H1 (cell line): ENCODE measurements at regions not wholly inside any gene's neighbourhood (a gene's known extent, or its start where the extent isn't known, plus 50 kb on each side); places are given as distances from the start of the nearest gene placed in this dataset.
A peak's percentile ranks its signal among the peaks of the same experiment; 100 is the strongest.

ENCODE experiments used
- CTCF ChIA-PET: fragments of 300-600 bp; sonication (Branson Sonifier 250); formaldehyde crosslinking; loops from one replicate; lab custom pipeline; 2021; ENCODE audit not compliant: partially characterized antibody; lab: Charles Lee
- POLR2A ChIA-PET: fragments of 300-600 bp; sonication (Branson Sonifier 250); formaldehyde crosslinking; loops from one replicate; lab custom pipeline; 2021; ENCODE audit warnings: inconsistent platforms; ENCODE audit not compliant: partially characterized antibody; lab: Charles Lee
- DNase-seq, 2 experiments: peaks; one replicate each; pipeline versions ENCODE4 v3.0.0 to v3.0.0-alpha.2; 2010 to 2022; ENCODE audit warnings: low spot score in 2 of 2, low read depth in 1 of 2, mixed read lengths in 1 of 2
- FAIRE-seq: peaks from 2 replicates; lab custom pipeline; 2011; peaks lifted over from hg19 to GRCh38; lab: Jason Lieb, UNC
- H2AFZ ChIP-seq: 2 replicates; pipeline ENCODE4 v1.8.1; 2012; ENCODE audit warnings: low read length, inconsistent platforms
- H2AK5ac ChIP-seq: 2 replicates; pipeline ENCODE4 v1.6.1; 2013; ENCODE audit warnings: low read depth, low read length
- H2BK120ac ChIP-seq: replicated peaks from 2 replicates; pipeline ENCODE3; 2013; ENCODE audit warnings: low read depth, low read length, inconsistent platforms
- H2BK12ac ChIP-seq: 2 replicates; pipeline ENCODE4 v1.6.1; 2013; ENCODE audit warnings: low read depth, low read length
- H2BK15ac ChIP-seq: 2 replicates; pipeline ENCODE4 v1.6.1; 2013; ENCODE audit warnings: low read length
- H2BK20ac ChIP-seq: 2 replicates; pipeline ENCODE4 v1.6.1; 2013; ENCODE audit warnings: low read length
- H2BK5ac ChIP-seq: 2 replicates; pipeline ENCODE4 v1.6.1; 2013; ENCODE audit warnings: low read depth, low read length
- H3K14ac ChIP-seq: 2 replicates; pipeline ENCODE4 v1.6.1; 2013; ENCODE audit warnings: inconsistent platforms; ENCODE audit not compliant: insufficient read length
- H3K18ac ChIP-seq: 2 replicates; pipeline ENCODE4 v1.6.1; 2013; ENCODE audit warnings: low read length; ENCODE audit errors: extremely low read depth
- H3K23ac ChIP-seq: 2 replicates; pipeline ENCODE4 v1.6.1; 2013; ENCODE audit warnings: inconsistent platforms; ENCODE audit not compliant: insufficient read length
- H3K23me2 ChIP-seq: 2 replicates; pipeline ENCODE4 v1.6.1; 2013; ENCODE audit warnings: low read depth, low read length
- H3K27ac ChIP-seq: 2 replicates; pipeline ENCODE4 v1.6.1; 2011; ENCODE audit warnings: low read depth, low read length, inconsistent platforms
- H3K27me3 ChIP-seq, 4 experiments: replicated peaks in 1 of 4; 1 replicate in 1 of 4; 2 replicates in 3 of 4; pipeline versions ENCODE4 v1.6.1 to v1.8.1; 2011 to 2013; ENCODE audit warnings: low read length in 3 of 4, mild to moderate bottlenecking in 3 of 4, inconsistent platforms in 2 of 4, mixed read lengths in 2 of 4, moderate library complexity in 1 of 4; ENCODE audit not compliant: control insufficient read depth in 3 of 4, insufficient read depth in 3 of 4; ENCODE audit errors: extremely low read depth in 1 of 4
- H3K36me3 ChIP-seq, 4 experiments: 2 replicates each; pipeline versions ENCODE4 v1.6.1 to v1.8.1; 2011 to 2013; ENCODE audit warnings: mild to moderate bottlenecking in 4 of 4, low read length in 3 of 4, moderate library complexity in 2 of 4, control low read depth in 1 of 4, inconsistent platforms in 1 of 4; ENCODE audit not compliant: insufficient read depth in 4 of 4, control insufficient read depth in 2 of 4
- H3K4ac ChIP-seq: replicated peaks from 2 replicates; pipeline ENCODE3; 2013; ENCODE audit warnings: low read length, low read depth, mixed read lengths, inconsistent platforms; ENCODE audit not compliant: insufficient read length
- H3K4me1 ChIP-seq, 4 experiments: replicated peaks in 1 of 4; 1 replicate in 1 of 4; 2 replicates in 3 of 4; pipeline versions ENCODE4 v1.6.1 to v1.8.1; 2011 to 2013; ENCODE audit warnings: low read length in 3 of 4, inconsistent platforms in 2 of 4, mixed read lengths in 1 of 4; ENCODE audit not compliant: insufficient read depth in 4 of 4, control insufficient read depth in 3 of 4
- H3K4me2 ChIP-seq, 2 experiments: 2 replicates each; pipeline versions ENCODE4 v1.6.1 to v1.8.1; 2011 to 2013; ENCODE audit warnings: low read depth in 2 of 2, low read length in 2 of 2, control low read depth in 1 of 2, inconsistent platforms in 1 of 2, mild to moderate bottlenecking in 1 of 2; ENCODE audit not compliant: insufficient read depth in 1 of 2
- H3K4me3 ChIP-seq, 4 experiments: fragments of 200-600, 300-600 bp in 1 of 4; sonication (generic), shearing (Covaris generic), sonication (Bioruptor Twin) in 1 of 4; 2 replicates each; pipeline versions ENCODE4 v1.5.1 to v1.8.1; 2011 to 2016; ENCODE audit warnings: low read length in 4 of 4, low read depth in 3 of 4, control low read depth in 2 of 4, inconsistent platforms in 2 of 4, mild to moderate bottlenecking in 2 of 4, mixed read lengths in 1 of 4, moderate library complexity in 1 of 4; ENCODE audit not compliant: insufficient read depth in 2 of 4; ENCODE audit errors: extremely low read depth in 1 of 4
- H3K56ac ChIP-seq: replicated peaks from 2 replicates; pipeline ENCODE3; 2013; ENCODE audit warnings: low read depth, mild to moderate bottlenecking, mixed read lengths, low read length, inconsistent platforms; ENCODE audit not compliant: insufficient read length
- H3K79me1 ChIP-seq: 2 replicates; pipeline ENCODE4 v1.6.1; 2013; ENCODE audit warnings: low read depth, low read length, control low read depth
- H3K79me2 ChIP-seq, 2 experiments: 2 replicates each; pipeline versions ENCODE4 v1.6.1 to v1.8.1; 2012 to 2013; ENCODE audit warnings: low read length in 2 of 2, mild to moderate bottlenecking in 2 of 2, inconsistent platforms in 1 of 2; ENCODE audit not compliant: insufficient read depth in 2 of 2, control insufficient read depth in 1 of 2
- H3K9ac ChIP-seq, 4 experiments: replicated peaks in 1 of 4; 1 replicate in 1 of 4; 2 replicates in 3 of 4; pipeline versions ENCODE4 v1.6.1 to v1.8.1; 2011 to 2013; ENCODE audit warnings: low read depth in 3 of 4, low read length in 3 of 4, control low read depth in 2 of 4, mild to moderate bottlenecking in 2 of 4, moderate library complexity in 2 of 4, inconsistent platforms in 1 of 4; ENCODE audit errors: extremely low read depth in 1 of 4
- H3K9me3 ChIP-seq, 2 experiments: 2 replicates each; pipeline versions ENCODE4 v1.6.1 to v1.8.1; 2012 to 2013; ENCODE audit warnings: mild to moderate bottlenecking in 2 of 2, moderate library complexity in 2 of 2, control low read depth in 1 of 2, inconsistent platforms in 1 of 2, low read depth in 1 of 2, low read length in 1 of 2, mixed read lengths in 1 of 2; ENCODE audit not compliant: insufficient read depth in 2 of 2
- H4K20me1 ChIP-seq, 2 experiments: replicated peaks in 1 of 2; 2 replicates each; pipeline versions ENCODE3 to v1.8.1; 2011 to 2013; ENCODE audit warnings: inconsistent platforms in 2 of 2, low read length in 2 of 2, mild to moderate bottlenecking in 1 of 2; ENCODE audit not compliant: insufficient read depth in 2 of 2, control insufficient read depth in 1 of 2
- H4K5ac ChIP-seq: 2 replicates; pipeline ENCODE4 v1.6.1; 2013; ENCODE audit warnings: low read length, low read depth, mixed read lengths, inconsistent platforms; ENCODE audit not compliant: insufficient read length
- H4K8ac ChIP-seq: 2 replicates; pipeline ENCODE4 v1.8.0; 2013; ENCODE audit warnings: mild to moderate bottlenecking, moderate library complexity, low read length, inconsistent platforms; ENCODE audit not compliant: insufficient read depth; ENCODE audit errors: extremely low read depth
- H4K91ac ChIP-seq: replicated peaks from 2 replicates; pipeline ENCODE3; 2013; ENCODE audit warnings: low read length, mixed read lengths, inconsistent platforms; ENCODE audit not compliant: insufficient read length
- CEBPB ChIP-seq: IDR thresholded peaks from 2 replicates; pipeline ENCODE4 v1.6.1; 2012; ENCODE audit warnings: low read depth, low read length
- MAFK ChIP-seq: IDR thresholded peaks from 2 replicates; pipeline ENCODE4 v1.6.1; 2012; ENCODE audit warnings: low read depth, mild to moderate bottlenecking, improper control_type of control experiment, low read length
- WGBS, 2 experiments: shearing (Covaris generic) in 1 of 2; methylation state at CpG; one replicate each; pipeline versions ENCODE4 v1.1.6 to v1.1.7; 2013 to 2015; ENCODE audit warnings: low lambda C conversion rate in 2 of 2, mixed read lengths in 2 of 2, inconsistent platforms in 1 of 2, low coverage in 1 of 2, missing lambda C conversion rate in 1 of 2; ENCODE audit not compliant: insufficient replicate concordance in 2 of 2, insufficient coverage in 1 of 2, insufficient read length in 1 of 2; ENCODE audit errors: extremely low coverage in 1 of 2, missing lambda C conversion rate in 1 of 2; 5-methylcytosine and 5-hydroxymethylcytosine counted together

DNA sequence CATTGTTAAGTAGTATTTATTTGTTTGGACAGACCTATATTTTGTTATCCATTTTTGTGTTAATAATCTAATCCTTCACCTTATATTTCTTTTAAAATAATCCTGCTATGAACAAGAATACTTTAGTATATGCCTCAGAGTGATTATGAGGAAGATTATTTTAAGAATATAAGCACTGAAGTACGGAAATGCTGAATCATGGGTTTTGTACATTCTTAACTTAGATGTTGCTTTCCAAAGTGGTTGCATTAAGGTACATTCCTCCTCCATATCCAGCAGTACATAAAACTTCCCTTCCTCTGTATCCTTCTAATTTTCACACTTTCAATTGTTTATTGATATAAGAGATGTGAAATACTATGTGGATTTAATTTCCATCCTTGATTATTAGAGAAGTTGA lies 491.4 kb upstream of the GRID2 start:
- Histone ChIP-seq H2BK5ac (no peak overlapping the region), H4K20me1 (no peaks in the 10 kb centered on the region), H2BK120ac (no peak overlapping the region), H3K79me2 (no peaks in the 10 kb centered on the region), H3K4me3 (no peak overlapping the region), H2BK12ac (no peak overlapping the region), H2AFZ (no peak overlapping the region), H3K56ac (no peak overlapping the region), H3K27me3 (no peaks in the 10 kb centered on the region), H3K4me2 (no peak overlapping the region), H2BK15ac (no peak overlapping the region), H3K79me1 (no peaks in the 10 kb centered on the region), H3K23me2 (no peaks in the 10 kb centered on the region), H3K23ac (no peak overlapping the region), H2AK5ac (no peak overlapping the region), H4K91ac (no peak overlapping the region), H3K9me3 (no peaks in the 10 kb centered on the region), H3K36me3 (no peaks in the 10 kb centered on the region), H3K4me1 (no peaks in the 10 kb centered on the region), H3K4ac (no peak overlapping the region), H4K8ac (no peak overlapping the region), H3K18ac (no peak overlapping the region), H3K14ac (no peak overlapping the region), H2BK20ac (no peak overlapping the region), H4K5ac (no peak overlapping the region)
- DNase-seq (no peak), FAIRE-seq (no peak)
- CTCF ChIA-PET, result no interaction called here
- 88% methylated on average over 1 of the region's 1 CpG; no CpG with 5 or more reads in 1 of the 2 experiments for WGBS, 2 experiments
- POLR2A ChIA-PET, result no interaction called here
- no peak for TF ChIP-seq CEBPB
- peak; percentile 41; the same call in 1 of the 2 replicates for TF ChIP-seq MAFK
- TF ChIP-seq, all 59 proteins: peak for 1
- Histone ChIP-seq H3K27ac (no peak overlapping the region), H3K9ac (no peak overlapping the region)
